Bronchial epithelial cell (primary cell): ENCODE measurements at regions not wholly inside any gene's neighbourhood (a gene's known extent, or its start where the extent isn't known, plus 50 kb on each side); places are given as distances from the start of the nearest gene placed in this dataset.

Experiments used
- DNase-seq: peaks from one replicate; pipeline ENCODE4 v3.0.0-alpha.2; 2010; ENCODE audit warnings: low read depth
- FAIRE-seq: peaks from 2 replicates; lab custom pipeline; 2011; peaks lifted over from hg19 to GRCh38; lab: Jason Lieb, UNC
- H3K27me3 ChIP-seq: 2 replicates; pipeline ENCODE4 v1.5.1; 2011; ENCODE audit warnings: low read length; ENCODE audit not compliant: control insufficient read depth, insufficient read depth
- H3K36me3 ChIP-seq: 2 replicates; pipeline ENCODE4 v1.5.1; 2011; ENCODE audit warnings: low read length; ENCODE audit not compliant: control insufficient read depth, insufficient read depth
- H3K4me3 ChIP-seq: 2 replicates; pipeline ENCODE4 v1.5.1; 2011; ENCODE audit warnings: mild to moderate bottlenecking, low read depth, low read length, control low read depth
- CTCF ChIP-seq: IDR thresholded peaks from 2 replicates; pipeline ENCODE4 v1.5.1; 2011; ENCODE audit warnings: mild to moderate bottlenecking, moderate library complexity, low read length, control low read depth, inconsistent platforms; ENCODE audit not compliant: insufficient read depth, severe bottlenecking

GRCh38 chr5:66354422-66354821, 210.3 kb downstream of the SREK1 start:
- no peaks in the 10 kb centered on the region for H3K27me3 ChIP-seq
- H3K36me3 ChIP-seq = no peaks in the 10 kb centered on the region
- no peak overlapping the region for H3K4me3 ChIP-seq
- DNase-seq = no peak
- FAIRE-seq = no peak
- no peak for TF ChIP-seq CTCF

- DNase-seq (peak; percentile 3), FAIRE-seq (no peak)
- Histone ChIP-seq H3K36me3 (no peaks in the 10 kb centered on the region), H3K27me3 (no peaks in the 10 kb centered on the region), H3K4me3 (no peak overlapping the region)
- no peak for TF ChIP-seq CTCF
Observed at GRCh38 chr5:66356011-66356565, 212.0 kb downstream of the SREK1 start.

- no peak for TF ChIP-seq CTCF
- Histone ChIP-seq H3K27me3 (no peaks in the 10 kb centered on the region), H3K4me3 (no peak overlapping the region), H3K36me3 (no peaks in the 10 kb centered on the region)
- no peak for FAIRE-seq
- no peak for DNase-seq
Observed at GRCh38 chr5:66358741-66359140, 214.6 kb downstream of the SREK1 start.

- H3K4me3 ChIP-seq = no peak overlapping the region
- FAIRE-seq (no peak), DNase-seq (no peak)
- H3K36me3 ChIP-seq = no peaks in the 10 kb centered on the region
- TF ChIP-seq CTCF = no peak
- H3K27me3 ChIP-seq = no peaks in the 10 kb centered on the region
Observed at GRCh38 chr5:66361070-66361469, 217.0 kb downstream of the SREK1 start.

GRCh38 chr5:66362046-66362445, 217.9 kb downstream of the SREK1 start:
- Histone ChIP-seq H3K27me3 (no peaks in the 10 kb centered on the region), H3K4me3 (no peak overlapping the region), H3K36me3 (no peaks in the 10 kb centered on the region)
- FAIRE-seq = no peak
- no peak for DNase-seq
- TF ChIP-seq CTCF = no peak

GRCh38 chr5:66362687-66363086, 218.6 kb downstream of the SREK1 start:
- no peaks in the 10 kb centered on the region for H3K36me3 ChIP-seq
- FAIRE-seq (no peak), DNase-seq (no peak)
- H3K27me3 ChIP-seq = no peaks in the 10 kb centered on the region
- H3K4me3 ChIP-seq = no peak overlapping the region
- TF ChIP-seq CTCF = no peak
